GM23248 (cell line): ENCODE measurements at regions not wholly inside any gene's neighbourhood (a gene's known extent, or its start where the extent isn't known, plus 50 kb on each side); places are given as distances from the start of the nearest gene placed in this dataset.

Source experiments
- DNase-seq: peaks from one replicate; pipeline ENCODE4 v3.0.0-alpha.2; 2015
- H2AFZ ChIP-seq: fragments of 200-600 bp; sonication (generic); 2 replicates; pipeline ENCODE4 v1.6.1; 2016; ENCODE audit warnings: antibody characterized with exemption
- H3F3A ChIP-seq: fragments of 200-600 bp; sonication (generic); 2 replicates; pipeline ENCODE4 v1.6.1; 2016; ENCODE audit warnings: mild to moderate bottlenecking, antibody characterized with exemption, mixed run types; ENCODE audit not compliant: insufficient read depth
- H3K27ac ChIP-seq: fragments of 200-600 bp; sonication (generic); 2 replicates; pipeline ENCODE4 v1.5.1; 2016; ENCODE audit warnings: mild to moderate bottlenecking
- H3K27me3 ChIP-seq: fragments of 200-600 bp; sonication (generic); replicated peaks from 2 replicates; pipeline ENCODE4 v1.6.1; 2016; ENCODE audit warnings: mild to moderate bottlenecking; ENCODE audit not compliant: insufficient read depth
- H3K36me3 ChIP-seq: fragments of 200-600 bp; sonication (generic); 2 replicates; pipeline ENCODE4 v1.6.1; 2016; ENCODE audit warnings: low read depth, mild to moderate bottlenecking
- H3K4me1 ChIP-seq: fragments of 200-600 bp; sonication (generic); 2 replicates; pipeline ENCODE4 v1.6.1; 2016; ENCODE audit warnings: mild to moderate bottlenecking; ENCODE audit not compliant: insufficient read depth
- H3K4me2 ChIP-seq: fragments of 200-600 bp; sonication (generic); one replicate; pipeline ENCODE4 v1.6.1; 2016; ENCODE audit warnings: mild to moderate bottlenecking; ENCODE audit not compliant: unreplicated experiment
- H3K4me3 ChIP-seq: fragments of 200-600 bp; sonication (generic); 2 replicates; pipeline ENCODE4 v1.5.1; 2016; ENCODE audit warnings: mild to moderate bottlenecking
- H3K79me2 ChIP-seq: fragments of 200-600 bp; sonication (generic); 2 replicates; pipeline ENCODE4 v1.6.1; 2016; ENCODE audit warnings: mild to moderate bottlenecking; ENCODE audit not compliant: insufficient read depth
- H3K9ac ChIP-seq: fragments of 200-600 bp; sonication (generic); 2 replicates; pipeline ENCODE4 v1.6.1; 2016; ENCODE audit warnings: mild to moderate bottlenecking
- H3K9me2 ChIP-seq: fragments of 200-600 bp; sonication (generic); 2 replicates; pipeline ENCODE4 v1.6.1; 2016; ENCODE audit warnings: mixed run types, mild to moderate bottlenecking, moderate library complexity; ENCODE audit not compliant: insufficient read depth
- H3K9me3 ChIP-seq: fragments of 200-600 bp; sonication (generic); one replicate; pipeline ENCODE4 v1.6.1; 2017; ENCODE audit warnings: low read depth
- H4K20me1 ChIP-seq: fragments of 200-600 bp; sonication (generic); 2 replicates; pipeline ENCODE4 v1.6.0; 2016; ENCODE audit not compliant: insufficient read depth
- EZH2 ChIP-seq: fragments of 200-600 bp; sonication (generic); IDR thresholded peaks from 2 replicates; pipeline ENCODE4 v1.6.1; 2018; ENCODE audit warnings: antibody characterized with exemption, mild to moderate bottlenecking; ENCODE audit not compliant: insufficient read depth, poor library complexity, severe bottlenecking
- EZH2phosphoT487 ChIP-seq: fragments of 200-600 bp; sonication (generic); IDR thresholded peaks from 2 replicates; pipeline ENCODE4 v1.6.1; 2018; ENCODE audit warnings: antibody characterized with exemption, moderate library complexity, mild to moderate bottlenecking, low read depth; ENCODE audit not compliant: insufficient read depth
- WGBS, 2 experiments: methylation state at CpG; one replicate each; pipeline ENCODE4 v1.1.6; 2015 to 2017; ENCODE audit warnings: low lambda C conversion rate in 2 of 2, low coverage in 1 of 2; ENCODE audit errors: missing lambda C conversion rate in 2 of 2; 5-methylcytosine and 5-hydroxymethylcytosine counted together
- in situ Hi-C: fragments of 300-500 bp; cut with MboI; formaldehyde crosslinking; loops from 2 replicates; pipeline ENCODE4 v1.15.0; 2020

DNA sequence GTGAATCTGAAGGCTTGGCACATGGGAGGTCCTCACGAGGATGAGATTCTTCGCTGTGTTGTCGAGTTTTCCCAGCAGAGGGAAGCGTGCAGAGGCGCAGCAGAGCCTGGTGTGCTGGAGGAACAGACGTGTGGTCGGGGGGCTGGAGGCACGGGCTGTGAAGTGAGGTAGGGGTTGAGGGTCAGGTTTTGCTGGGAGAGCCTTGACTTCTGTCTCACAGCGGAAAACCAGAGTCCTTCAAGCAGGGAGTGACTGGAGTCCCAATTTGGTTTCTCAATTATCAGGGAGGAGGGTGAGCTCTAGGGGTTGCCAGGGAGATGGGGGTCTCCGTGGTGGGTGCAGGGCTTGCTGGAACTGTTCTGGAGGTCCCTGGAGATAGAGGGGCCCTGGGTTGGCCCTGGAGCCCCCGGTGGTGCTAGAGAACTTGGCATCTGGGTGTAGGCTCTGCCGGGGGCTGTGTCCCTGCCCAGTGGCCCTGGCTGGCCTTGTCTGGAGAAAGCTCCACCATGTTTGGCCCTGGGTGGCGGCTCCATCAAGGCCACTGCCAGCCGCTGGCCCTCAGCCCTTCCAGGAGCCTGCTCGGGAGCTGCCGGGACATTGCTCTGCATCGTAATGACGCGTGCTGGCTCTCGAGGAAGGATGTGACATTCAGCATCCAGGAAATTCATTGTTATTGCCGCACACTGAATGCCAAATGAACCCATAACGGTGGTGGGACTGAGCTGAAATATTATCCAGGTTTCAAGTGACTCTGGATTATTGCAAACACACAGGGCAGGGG lies 215.7 kb downstream of the KIF26A start:
- H4K20me1 ChIP-seq: no peaks in the 10 kb centered on the region

DNA sequence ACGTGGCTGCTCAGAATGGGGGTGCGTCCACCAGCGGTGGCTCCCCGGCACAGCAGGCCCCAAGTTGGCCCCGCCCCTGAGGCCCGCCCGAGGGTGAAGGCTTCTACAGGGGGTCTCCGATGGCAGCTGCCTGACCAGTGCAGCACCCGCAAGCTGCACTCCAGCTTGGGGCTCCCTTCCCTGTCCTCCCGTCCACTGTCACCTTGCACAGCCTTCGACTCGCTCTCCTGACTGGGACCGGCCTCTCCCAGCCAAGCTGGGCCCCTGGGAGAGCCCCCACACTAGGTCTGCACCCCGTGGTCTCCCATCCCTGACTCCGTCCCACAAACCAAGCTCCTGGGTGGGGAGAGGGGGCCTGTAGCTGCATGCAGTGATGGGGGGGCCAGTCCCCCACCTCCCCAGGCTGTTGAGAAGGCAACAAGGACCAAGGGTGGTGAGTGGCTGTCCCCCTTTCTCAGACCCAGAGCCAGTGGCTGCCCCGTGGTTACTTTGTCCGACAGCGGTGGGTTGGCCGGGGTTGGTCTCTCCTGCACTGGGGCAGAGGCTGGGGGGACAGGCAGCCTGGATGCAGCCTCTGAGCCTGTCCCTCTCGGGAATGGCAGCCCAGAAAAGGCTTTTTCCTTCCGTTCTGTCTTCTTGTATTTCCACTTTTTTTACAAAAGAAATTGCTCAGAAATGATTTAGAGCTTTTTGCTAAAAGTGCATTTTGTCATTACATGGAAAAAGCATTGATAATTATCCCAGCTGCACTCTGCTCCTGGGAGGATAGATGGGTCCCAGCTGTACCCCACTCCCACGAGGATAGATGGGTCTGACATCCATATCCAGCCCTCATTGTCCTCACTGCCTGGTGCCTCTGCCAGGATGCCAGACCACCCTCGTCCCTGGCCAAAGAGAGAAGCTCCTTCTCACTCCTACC lies 217.0 kb downstream of the KIF26A start:
- Histone ChIP-seq H4K20me1 (no peaks in the 10 kb centered on the region), H3F3A (no peaks in the 10 kb centered on the region), H3K27me3 (no peaks in the 10 kb centered on the region), H3K9me2 (no peaks in the 10 kb centered on the region), H3K4me3 (no peak overlapping the region), H3K9me3 (no peaks in the 10 kb centered on the region), H3K9ac (no peak overlapping the region), H3K4me1 (no peaks in the 10 kb centered on the region), H3K4me2 (no peak overlapping the region), H3K36me3 (no peaks in the 10 kb centered on the region), H3K27ac (no peak overlapping the region), H3K79me2 (no peaks in the 10 kb centered on the region), H2AFZ (no peak overlapping the region)
- no peak for DNase-seq
- TF ChIP-seq EZH2phosphoT487 (no peak), EZH2 (no peak)
- in situ Hi-C loops: no loop called here
- WGBS, 2 experiments: 46 to 51% methylated on average over 14 to 16 of the region's 23 CpGs

More for the DNA sequence above, 215.7 kb downstream of the KIF26A start:
- Histone ChIP-seq H3K9me3 (no peaks in the 10 kb centered on the region), H3K79me2 (no peaks in the 10 kb centered on the region), H3K4me2 (no peak overlapping the region), H3K4me3 (no peak overlapping the region), H3F3A (no peaks in the 10 kb centered on the region), H2AFZ (no peak overlapping the region), H3K4me1 (no peaks in the 10 kb centered on the region), H3K27me3 (no peaks in the 10 kb centered on the region), H3K36me3 (no peaks in the 10 kb centered on the region), H3K9me2 (no peaks in the 10 kb centered on the region), H3K9ac (no peak overlapping the region), H3K27ac (no peak overlapping the region)
- 7 to 12% methylated on average over 22 of the region's 22 CpGs for WGBS, 2 experiments
- no peak for DNase-seq
- in situ Hi-C loops: no loop called here
- no peak for TF ChIP-seq EZH2
- TF ChIP-seq EZH2phosphoT487: no peak

DNA sequence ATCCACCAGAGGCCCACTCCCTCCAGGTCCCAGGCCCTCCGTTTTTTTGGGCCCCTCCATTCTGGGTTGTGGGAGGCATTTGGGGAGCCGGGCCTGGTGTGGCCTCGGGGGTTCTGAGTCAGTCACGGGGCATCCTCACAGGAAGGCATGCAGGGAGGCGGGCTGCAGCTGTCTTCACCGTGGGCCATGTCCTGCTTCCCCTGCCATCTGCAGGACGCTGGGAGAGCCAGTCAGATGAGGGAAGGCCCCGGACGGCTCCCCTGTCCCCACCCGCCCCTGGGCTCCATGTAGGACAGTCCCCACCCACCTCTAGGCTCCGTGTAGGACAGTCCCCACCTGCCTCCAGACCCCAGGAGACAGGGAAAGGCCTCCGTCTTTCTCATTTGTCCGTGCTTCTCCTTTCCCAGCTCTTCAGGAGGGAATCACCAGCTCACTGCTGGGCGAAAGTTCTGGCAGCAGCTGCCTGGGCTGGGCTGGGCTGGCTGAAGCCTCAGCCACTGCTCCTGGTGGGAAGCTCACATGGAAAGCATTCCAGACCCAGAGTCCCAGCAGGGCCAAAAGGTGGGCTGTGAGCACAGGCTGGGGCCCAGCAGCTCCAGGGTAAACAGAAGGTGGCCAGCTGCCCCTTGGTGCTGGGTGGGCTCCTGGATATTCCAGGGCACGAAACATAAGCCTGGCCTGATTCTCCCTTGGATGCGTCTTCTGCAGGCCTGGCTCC lies 217.8 kb downstream of the KIF26A start:
- Histone ChIP-seq H3K9ac (no peak overlapping the region), H3K9me2 (no peaks in the 10 kb centered on the region), H4K20me1 (no peaks in the 10 kb centered on the region), H3K27ac (no peak overlapping the region), H3K4me3 (no peak overlapping the region), H3K36me3 (no peaks in the 10 kb centered on the region), H2AFZ (no peak overlapping the region), H3K79me2 (no peaks in the 10 kb centered on the region), H3K9me3 (no peaks in the 10 kb centered on the region), H3K27me3 (no peaks in the 10 kb centered on the region), H3K4me1 (no peaks in the 10 kb centered on the region), H3F3A (no peaks in the 10 kb centered on the region), H3K4me2 (no peak overlapping the region)
- TF ChIP-seq EZH2: no peak
- 20 to 31% methylated on average over 11 to 16 of the region's 16 CpGs for WGBS, 2 experiments
- in situ Hi-C loops: no loop called here
- no peak for DNase-seq
